Endothelial cell of umbilical vein (primary cell): ENCODE measurements at regions not wholly inside any gene's neighbourhood (a gene's known extent, or its start where the extent isn't known, plus 50 kb on each side); places are given as distances from the start of the nearest gene placed in this dataset.

Source experiments
- CTCF ChIP-seq, 2 donors: IDR thresholded peaks; 1 replicate in 1 of 2; 2 replicates in 1 of 2; pipeline ENCODE4 v1.5.1; 2011; ENCODE audit warnings: low read length in 2 of 2, mild to moderate bottlenecking in 2 of 2, moderate library complexity in 2 of 2, control low read depth in 1 of 2, inconsistent platforms in 1 of 2, low read depth in 1 of 2; ENCODE audit not compliant: insufficient read depth in 1 of 2; ENCODE audit errors: extremely low read depth in 1 of 2
- EZH2 ChIP-seq: IDR thresholded peaks from 2 replicates; pipeline ENCODE4 v1.6.1; 2012; ENCODE audit warnings: borderline replicate concordance, low read depth, mild to moderate bottlenecking, moderate library complexity, low read length, inconsistent platforms; ENCODE audit not compliant: severe bottlenecking
- GATA2 ChIP-seq: IDR thresholded peaks from 2 replicates; pipeline ENCODE4 v1.7.0; 2011; ENCODE audit warnings: low read depth, mild to moderate bottlenecking, moderate library complexity, mixed read lengths, low read length; ENCODE audit not compliant: insufficient read length, insufficient read depth
- MYC ChIP-seq: IDR thresholded peaks from one replicate; pipeline ENCODE4 v1.6.1; 2011; ENCODE audit warnings: mild to moderate bottlenecking, low read depth, low read length
- POLR2A ChIP-seq: IDR thresholded peaks from 2 replicates; pipeline ENCODE4 v1.6.1; 2012; ENCODE audit warnings: low read depth, mild to moderate bottlenecking, control low read depth, low read length
- POLR2AphosphoS5 ChIP-seq: IDR thresholded peaks from 2 replicates; pipeline ENCODE4 v1.6.1; 2012; ENCODE audit warnings: low read depth, mild to moderate bottlenecking, control low read depth, low read length, moderate library complexity; ENCODE audit not compliant: insufficient read depth

GRCh38 chr2:180652794-180653193 is 327.6 kb upstream of the UBE2E3 start:
- TF ChIP-seq CTCF (IDR thresholded peaks at IDR 0.05; ENCODE audit: extremely low read depth in 1 of 2, insufficient read depth in 1 of 2, low read depth in 1 of 2, low read length in 2 of 2) (no peak), POLR2AphosphoS5 (no peak), GATA2 (no peak), POLR2A (no peak), MYC (no peak), EZH2 (no peak)
